ENCODE measurements at regions not wholly inside any gene's neighbourhood (a gene's known extent, or its start where the extent isn't known, plus 50 kb on each side); places are given as distances from the start of the nearest gene placed in this dataset.

DNA sequence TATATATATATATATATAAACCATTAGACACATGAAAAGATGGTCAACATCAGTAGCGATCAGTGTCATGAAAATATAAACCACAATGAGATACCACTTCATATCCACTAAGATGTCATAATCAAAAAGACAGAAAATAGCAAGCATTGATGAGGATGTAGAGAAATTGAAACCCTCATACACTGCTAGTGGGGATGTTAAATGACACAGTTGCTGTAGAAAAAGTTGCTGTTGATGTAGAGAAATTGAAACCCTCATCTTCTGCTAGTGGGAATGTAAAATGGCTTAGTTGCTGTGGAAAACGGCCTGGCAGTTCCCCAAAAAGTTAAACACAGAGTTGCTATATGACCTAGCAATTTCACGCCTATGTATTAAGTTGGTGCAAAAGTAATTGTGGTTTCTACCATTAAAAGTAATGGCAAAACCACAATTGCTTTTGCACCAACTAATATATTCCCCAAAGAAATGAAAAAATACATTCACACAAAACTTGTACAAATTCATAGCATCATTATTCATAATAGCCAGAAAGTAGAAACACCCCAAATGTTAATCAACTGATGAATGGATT is 120.5 kb upstream of the ZWINT start:
- POLR2A ChIA-PET = no interaction called here
- TF ChIP-seq, protein P1, sequence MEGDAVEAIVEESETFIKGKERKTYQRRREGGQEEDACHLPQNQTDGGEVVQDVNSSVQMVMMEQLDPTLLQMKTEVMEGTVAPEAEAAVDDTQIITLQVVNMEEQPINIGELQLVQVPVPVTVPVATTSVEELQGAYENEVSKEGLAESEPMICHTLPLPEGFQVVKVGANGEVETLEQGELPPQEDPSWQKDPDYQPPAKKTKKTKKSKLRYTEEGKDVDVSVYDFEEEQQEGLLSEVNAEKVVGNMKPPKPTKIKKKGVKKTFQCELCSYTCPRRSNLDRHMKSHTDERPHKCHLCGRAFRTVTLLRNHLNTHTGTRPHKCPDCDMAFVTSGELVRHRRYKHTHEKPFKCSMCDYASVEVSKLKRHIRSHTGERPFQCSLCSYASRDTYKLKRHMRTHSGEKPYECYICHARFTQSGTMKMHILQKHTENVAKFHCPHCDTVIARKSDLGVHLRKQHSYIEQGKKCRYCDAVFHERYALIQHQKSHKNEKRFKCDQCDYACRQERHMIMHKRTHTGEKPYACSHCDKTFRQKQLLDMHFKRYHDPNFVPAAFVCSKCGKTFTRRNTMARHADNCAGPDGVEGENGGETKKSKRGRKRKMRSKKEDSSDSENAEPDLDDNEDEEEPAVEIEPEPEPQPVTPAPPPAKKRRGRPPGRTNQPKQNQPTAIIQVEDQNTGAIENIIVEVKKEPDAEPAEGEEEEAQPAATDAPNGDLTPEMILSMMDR (IDR thresholded peaks at IDR 0.05) = no peak
- Mint-ChIP-seq H3K27ac (no peak overlapping the region), H3K27me3 (no peaks in the 10 kb centered on the region), H3K4me3 (no peak overlapping the region), H3K9me3 (peaks cover under 1% of the 10 kb centered on the region), H3K4me1 (no peaks in the 10 kb centered on the region), H3K36me3 (ENCODE audit: low read depth) (no peaks in the 10 kb centered on the region)
- DNase-seq (no peak), ATAC-seq (ENCODE audit: low read depth) (no peak)
- intact Hi-C loops (cut with micrococcal nuclease) = no loop called here
- CTCF ChIA-PET = no interaction called here

- ChIA-PET CTCF (no interaction called here), POLR2A (no interaction called here)
- H3K9me3 Mint-ChIP-seq = no peaks in the 10 kb centered on the region
- no peaks in the 10 kb centered on the region for H3K36me3 Mint-ChIP-seq (ENCODE audit: low read depth)
- intact Hi-C loops (cut with micrococcal nuclease) = no loop called here
- H3K4me1 Mint-ChIP-seq = no peaks in the 10 kb centered on the region
- H3K27me3 Mint-ChIP-seq = no peaks in the 10 kb centered on the region
- TF ChIP-seq, protein P1 (IDR thresholded peaks at IDR 0.05) = no peak
- H3K27ac Mint-ChIP-seq = no peak overlapping the region
- ATAC-seq (ENCODE audit: low read depth) = no peak
- H3K4me3 Mint-ChIP-seq = no peak overlapping the region
- no peak for DNase-seq
These were observed 111.9 kb upstream of the ZWINT start for GRCh38 chr10:56472978-56473377.

- Mint-ChIP-seq H3K4me3 (no peak overlapping the region), H3K4me1 (no peaks in the 10 kb centered on the region), H3K27me3 (no peaks in the 10 kb centered on the region), H3K9me3 (no peaks in the 10 kb centered on the region), H3K36me3 (ENCODE audit: low read depth) (no peaks in the 10 kb centered on the region), H3K27ac (no peak overlapping the region)
- intact Hi-C loops (cut with micrococcal nuclease) = no loop called here
- ATAC-seq (ENCODE audit: low read depth) (no peak), DNase-seq (no peak)
- CTCF ChIA-PET = no interaction called here
- TF ChIP-seq, protein P1 (IDR thresholded peaks at IDR 0.05) = no peak
- POLR2A ChIA-PET = no interaction called here
These were observed 109.6 kb upstream of the ZWINT start for GRCh38 chr10:56470701-56471100.

GRCh38 chr10:56469482-56469881 is 108.4 kb upstream of the ZWINT start:
- intact Hi-C loops (cut with micrococcal nuclease) = no loop called here
- TF ChIP-seq, protein P1 (IDR thresholded peaks at IDR 0.05) = no peak
- no peak for DNase-seq
- ATAC-seq (ENCODE audit: low read depth) = no peak
- ChIA-PET CTCF (interaction anchor here (0.6 kb wide), 1 partner anchor 354 kb away, joined by 3 read pairs; no protein-coding TSS in a partner anchor), POLR2A (no interaction called here)
- Mint-ChIP-seq H3K9me3 (no peaks in the 10 kb centered on the region), H3K27me3 (no peaks in the 10 kb centered on the region), H3K27ac (no peak overlapping the region), H3K4me1 (no peaks in the 10 kb centered on the region), H3K4me3 (no peak overlapping the region), H3K36me3 (ENCODE audit: low read depth) (no peaks in the 10 kb centered on the region)

- intact Hi-C loops (cut with micrococcal nuclease) = no loop called here
- Mint-ChIP-seq H3K4me3 (no peak overlapping the region), H3K4me1 (no peaks in the 10 kb centered on the region), H3K27ac (no peak overlapping the region), H3K27me3 (no peaks in the 10 kb centered on the region), H3K36me3 (ENCODE audit: low read depth) (no peaks in the 10 kb centered on the region), H3K9me3 (no peaks in the 10 kb centered on the region)
- ChIA-PET POLR2A (no interaction called here), CTCF (no interaction called here)
- DNase-seq (no peak), ATAC-seq (ENCODE audit: low read depth) (no peak)
- TF ChIP-seq, protein P1 (IDR thresholded peaks at IDR 0.05) = no peak
These were observed 104.9 kb upstream of the ZWINT start for GRCh38 chr10:56466005-56466404.

Data from activated B cell treated with CpG ODN at 0.5 μM for 24 hours (primary cell).